SHP77 (cell line): ENCODE measurements at regions not wholly inside any gene's neighbourhood (a gene's known extent, or its start where the extent isn't known, plus 50 kb on each side); places are given as distances from the start of the nearest gene placed in this dataset.

Experiments
- DNase-seq, 2 experiments: peaks; one replicate each; lab custom pipeline; 2025; lab: John Stamatoyannopoulos, UW

DNA sequence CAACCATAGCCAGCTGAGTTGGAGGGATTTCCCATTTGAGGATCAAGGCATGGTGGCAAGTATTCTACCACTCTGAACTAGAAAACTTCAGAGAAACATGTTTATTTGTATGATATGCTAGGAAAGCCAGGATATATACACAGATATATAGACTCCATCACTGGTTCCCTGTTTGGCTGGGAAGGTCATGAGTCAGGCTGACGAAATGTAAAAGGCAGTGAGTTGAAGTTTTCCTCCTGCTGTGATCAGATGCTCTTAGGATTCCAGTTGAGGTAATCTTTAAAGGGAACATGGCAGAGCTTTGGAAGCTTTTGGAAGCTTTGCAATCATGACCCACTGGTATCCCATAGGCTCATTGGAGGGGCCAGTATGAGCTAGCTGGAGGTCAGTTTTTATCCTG is 1369.1 kb downstream of the EPHA7 start:
- DNase-seq, result no peak

DNA sequence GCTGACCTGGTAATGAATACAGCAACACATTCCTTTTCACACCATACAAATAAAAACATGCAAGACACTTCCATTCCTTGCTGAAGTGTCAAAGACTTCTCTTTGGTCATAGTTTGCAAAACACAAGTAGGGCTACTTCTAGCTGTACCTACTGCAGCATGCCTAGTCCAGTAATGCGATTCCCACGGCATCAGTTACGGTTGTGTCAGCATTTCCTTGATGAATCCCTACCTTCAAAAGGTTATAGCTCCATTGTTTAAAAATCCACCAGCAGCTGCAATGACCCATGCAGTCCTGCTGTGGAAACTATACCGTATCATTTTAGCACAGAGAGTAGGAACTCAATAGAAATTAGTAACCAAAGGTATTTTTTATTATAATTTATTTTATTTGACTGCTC is 1371.5 kb downstream of the EPHA7 start:
- peak; percentile 44 to 64 for DNase-seq

DNA sequence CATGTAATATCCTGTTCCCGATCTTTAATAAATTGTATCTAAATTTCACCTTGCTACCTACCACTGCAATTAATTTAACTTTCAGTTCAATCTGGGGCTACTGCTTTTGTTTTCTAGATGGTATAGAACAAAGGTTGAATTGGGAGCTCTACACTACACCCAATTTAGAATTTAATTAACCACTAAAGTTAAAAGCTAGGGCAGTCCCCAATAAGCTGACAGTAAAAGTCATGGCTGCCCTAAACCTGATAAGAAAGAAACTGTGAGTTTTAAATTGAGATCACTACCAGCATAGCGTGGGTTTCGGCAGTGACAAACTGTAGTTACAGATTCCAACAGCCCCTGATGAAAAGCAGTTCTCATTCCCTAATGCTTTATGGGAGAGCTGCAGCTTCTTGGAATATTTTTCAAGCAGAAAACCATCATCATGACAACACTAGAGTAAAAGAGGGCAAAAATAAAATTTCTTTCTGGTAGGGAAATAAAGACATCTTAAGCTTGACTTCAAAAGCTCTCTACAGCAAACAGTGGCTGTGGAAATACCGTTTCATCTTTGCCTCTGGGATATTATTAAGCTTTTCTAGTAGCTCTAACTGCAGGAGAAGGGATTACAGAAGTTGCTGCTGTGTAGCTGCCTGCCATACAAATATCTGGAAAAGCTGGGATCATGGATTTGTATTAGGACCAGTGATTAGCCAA is 1372.1 kb downstream of the EPHA7 start:
- DNase-seq, result peak in 1 of 2 experiments; percentile 1

DNA sequence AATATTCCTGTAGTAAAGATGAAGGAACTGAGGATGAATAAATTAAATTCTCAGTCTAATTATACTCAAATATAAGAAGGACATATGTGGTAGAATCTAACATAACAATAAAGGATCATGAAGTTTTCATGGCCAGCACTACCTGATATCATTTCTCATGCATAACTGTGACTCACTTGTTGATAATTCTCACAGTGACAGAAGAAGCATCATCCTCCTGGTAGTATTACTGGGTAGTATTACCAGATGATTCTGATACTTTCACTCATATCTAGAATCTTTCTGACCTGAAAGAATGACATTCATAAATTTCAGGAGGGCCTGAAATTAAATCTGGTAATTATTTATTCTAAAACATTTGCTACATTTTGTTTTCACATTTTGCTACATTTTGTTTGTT is 1375.0 kb downstream of the EPHA7 start:
- no peak for DNase-seq

DNA sequence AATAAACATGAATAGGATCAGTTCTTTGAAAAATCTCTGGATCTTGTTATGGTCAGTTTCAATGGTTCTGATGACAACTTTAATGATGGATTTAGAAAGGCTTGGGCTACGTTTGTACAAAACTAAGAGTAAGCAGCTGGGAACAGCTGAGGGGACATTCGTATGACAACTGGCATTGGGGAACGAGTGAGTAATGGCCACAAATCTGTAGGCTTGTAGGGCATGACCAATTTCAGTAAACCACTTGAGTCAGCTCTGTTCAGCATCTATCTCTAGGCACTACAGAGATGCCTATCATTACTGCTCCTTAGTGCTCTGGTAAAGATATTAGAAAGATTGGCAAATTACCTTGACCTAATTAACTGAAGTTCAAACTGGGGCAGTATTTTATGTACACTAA is 1375.6 kb downstream of the EPHA7 start:
- peak; percentile 89 to 92 for DNase-seq

DNA sequence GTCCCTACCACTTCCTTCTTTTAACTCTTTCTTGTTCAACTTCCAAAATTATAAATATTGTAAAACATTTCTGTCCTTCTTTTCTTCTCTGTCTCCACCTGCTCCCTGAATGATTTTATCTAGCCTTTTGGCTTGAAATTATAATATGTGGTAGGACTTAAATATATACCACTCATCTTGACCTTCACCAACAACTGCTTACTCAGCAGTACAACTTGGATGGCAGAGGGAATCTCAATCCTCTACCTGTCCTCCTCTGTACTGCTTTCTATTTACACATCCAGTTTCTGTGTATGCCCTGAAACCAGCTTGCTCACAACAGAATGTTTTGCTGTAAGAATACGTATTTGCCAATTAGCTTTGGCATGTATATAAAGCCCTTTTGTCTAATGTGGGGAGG is 1392.5 kb downstream of the EPHA7 start:
- DNase-seq, result no peak

DNA sequence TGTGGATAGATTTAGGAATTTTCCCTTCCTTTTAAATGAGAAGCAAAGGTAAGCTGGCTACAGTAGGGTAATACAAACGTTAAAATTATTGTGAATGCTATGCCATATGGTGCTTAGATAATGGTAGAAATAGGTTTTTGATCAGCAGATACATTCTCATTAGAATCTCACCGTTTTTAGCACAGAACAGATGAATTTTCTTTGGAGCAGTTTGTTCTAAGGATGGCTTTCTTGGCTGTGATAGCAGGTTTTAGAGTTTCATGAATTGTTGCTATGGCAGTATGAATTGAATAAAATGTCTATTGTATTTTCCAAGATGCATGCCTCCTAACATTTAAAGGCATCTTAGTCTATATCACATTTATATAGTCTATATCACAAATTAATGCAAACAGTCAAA is 1394.5 kb downstream of the EPHA7 start:
- no peak for DNase-seq

DNA sequence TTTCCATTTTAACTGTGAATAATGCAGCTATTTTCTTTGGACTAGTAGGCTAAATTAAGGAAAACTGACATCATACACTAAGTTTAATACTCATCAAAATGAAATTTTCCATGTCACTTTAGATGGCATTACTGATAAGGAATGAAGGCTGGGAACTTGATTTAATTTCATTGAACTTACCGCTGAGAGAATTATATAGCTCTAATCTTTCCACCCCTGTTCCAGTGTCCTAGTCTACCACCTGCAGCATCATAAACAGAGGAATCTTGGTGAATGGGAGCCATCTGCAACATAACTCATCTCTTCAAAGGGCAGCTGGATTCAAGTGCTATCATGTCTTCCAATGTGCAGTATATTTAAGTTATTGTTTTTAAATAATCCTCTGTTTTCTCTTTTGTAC is 1395.2 kb downstream of the EPHA7 start:
- DNase-seq, result peak; percentile 84 to 87

DNA sequence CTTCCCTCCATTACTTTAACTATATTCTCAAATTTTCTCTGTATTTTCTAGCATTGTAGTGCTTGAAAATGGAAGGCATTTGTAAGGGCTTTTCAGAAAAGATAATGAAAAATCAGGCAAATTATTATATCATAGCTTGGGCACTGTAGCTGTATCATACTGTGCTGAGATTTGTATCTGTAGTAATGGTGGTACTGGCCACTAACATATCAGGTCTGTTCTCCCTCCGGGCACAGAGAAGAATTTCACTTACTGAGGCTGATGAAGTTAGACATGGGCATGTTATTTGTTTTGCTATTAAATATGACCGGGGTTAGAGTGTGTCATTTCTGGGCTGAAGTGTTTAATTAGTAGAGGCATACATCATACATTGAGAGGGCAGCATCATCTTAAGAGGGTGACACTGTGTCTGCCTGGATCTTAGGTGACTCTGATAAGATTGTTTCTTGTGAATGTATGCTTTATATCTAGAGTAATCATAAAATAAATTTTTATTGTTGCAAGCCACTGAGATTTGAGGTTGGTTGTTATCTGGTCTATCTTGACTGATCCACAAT is 1395.9 kb downstream of the EPHA7 start:
- DNase-seq, result peak; percentile 78 to 81

DNA sequence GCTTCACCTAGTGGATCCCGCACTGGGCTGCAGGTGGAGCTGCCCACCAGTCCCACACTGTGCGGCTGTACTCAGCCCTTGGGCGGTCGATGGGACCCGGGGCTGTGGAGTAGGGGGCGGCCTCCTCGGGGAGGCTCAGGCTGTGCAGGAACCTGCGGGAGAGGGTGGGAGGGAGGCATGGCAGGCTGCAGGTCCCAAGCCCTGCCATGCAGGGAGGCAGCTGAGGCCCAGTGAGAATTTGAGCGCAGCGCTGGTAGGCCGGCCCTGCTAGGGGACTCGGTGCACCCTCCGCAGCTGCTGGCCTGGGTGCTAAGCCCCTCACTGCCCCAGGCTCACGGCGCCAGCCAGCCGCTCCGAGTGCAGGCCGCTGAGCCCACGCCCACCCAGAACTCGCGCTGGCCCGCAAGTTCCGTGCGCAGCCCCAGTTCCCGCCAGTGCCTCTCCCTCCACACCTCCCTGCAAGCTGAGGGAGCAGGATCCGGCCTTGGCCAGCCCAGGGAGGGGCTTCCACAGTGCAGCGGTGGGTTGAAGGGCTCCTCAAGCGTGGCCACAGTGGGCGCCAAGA is 1407.6 kb downstream of the EPHA7 start:
- no peak for DNase-seq

DNA sequence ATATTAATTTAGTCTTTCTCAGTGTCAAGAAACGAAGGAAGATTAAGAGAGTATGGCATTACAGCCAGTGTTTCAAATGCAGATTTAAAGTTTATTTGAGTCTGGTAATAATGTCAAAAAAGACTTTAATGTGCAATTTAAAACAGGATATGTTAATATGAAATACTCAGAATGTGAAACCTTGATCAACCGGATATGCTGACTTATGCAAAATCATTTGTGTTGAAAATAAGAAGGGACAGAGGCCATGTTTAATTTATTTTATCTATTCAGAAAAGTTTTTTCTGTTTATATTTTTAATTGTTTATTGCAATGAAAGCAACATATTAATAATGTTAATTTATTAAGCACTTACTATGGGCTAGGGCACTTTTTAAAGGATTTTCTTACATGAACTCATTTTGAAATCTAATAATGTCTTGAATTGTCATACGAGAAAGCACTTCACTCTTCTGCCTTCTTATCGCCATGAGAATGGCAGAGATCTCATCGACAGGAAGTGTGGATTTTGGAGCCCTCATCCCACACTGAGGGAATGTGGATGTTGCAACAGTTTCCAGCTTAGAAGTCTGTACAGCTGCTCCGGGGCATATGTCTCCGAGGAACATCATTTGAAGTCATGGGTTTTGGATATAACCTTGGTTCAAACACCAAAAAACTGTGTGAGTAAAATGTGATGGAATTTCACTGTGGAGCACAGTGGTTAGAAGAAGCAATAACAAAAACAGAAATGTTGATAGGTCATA is 1410.4 kb downstream of the EPHA7 start:
- no peak for DNase-seq

DNA sequence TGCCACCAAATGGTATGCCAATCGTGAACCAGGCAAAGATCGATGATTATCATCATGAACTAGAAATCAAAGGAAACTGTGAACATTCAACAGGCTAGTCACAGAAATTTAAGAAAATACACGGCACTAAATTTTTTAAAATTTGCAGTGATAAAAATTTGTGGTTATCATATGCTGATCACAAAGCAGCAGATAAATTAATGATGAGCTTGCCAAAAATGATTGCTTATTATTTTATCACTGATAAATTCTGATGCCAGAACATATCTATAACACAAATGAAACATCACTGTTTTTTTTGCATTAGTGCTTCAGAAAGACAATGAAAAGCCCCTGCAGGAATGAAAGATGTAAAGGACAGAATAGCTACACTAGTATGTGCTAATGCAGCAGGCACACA is 1413.2 kb upstream of the MAP3K7 start:
- DNase-seq, result no peak

DNA sequence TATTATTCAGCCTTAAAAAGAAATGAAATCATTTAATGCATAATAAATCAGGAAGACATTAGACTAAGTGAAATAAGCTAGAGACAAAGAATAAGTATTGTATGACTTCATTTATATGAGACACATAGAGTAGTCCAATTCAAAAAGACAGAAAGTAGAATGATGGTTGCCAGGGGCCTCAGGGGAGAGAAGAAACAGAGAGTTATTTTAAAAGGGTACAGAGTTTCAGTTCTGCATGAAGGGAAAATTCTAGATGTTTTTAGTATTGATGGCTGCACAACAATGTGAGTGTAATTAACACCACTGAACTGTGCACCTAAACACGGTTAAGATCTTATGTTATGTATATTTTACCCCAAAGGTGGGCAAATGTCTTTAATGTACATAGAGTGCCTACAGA is 1407.9 kb upstream of the MAP3K7 start:
- DNase-seq, result no peak

DNA sequence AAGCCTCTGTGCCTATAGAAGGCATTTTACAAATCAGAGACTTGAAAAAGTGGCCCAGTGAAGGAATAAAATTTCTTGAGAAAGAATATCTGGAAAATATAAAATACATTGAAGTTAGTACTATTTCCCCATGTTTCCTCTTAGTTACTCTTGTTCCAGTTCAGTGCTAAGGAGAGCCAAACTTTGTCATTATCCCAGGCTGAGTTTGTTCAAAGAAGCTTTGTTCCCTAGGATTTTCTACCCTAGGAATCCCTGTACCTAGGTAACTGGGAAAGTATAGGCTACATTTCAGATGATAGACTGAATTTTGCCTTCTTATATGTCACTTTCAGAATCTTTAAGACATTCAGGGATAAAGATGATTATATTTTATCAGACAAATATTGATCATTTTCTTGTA is 1395.7 kb upstream of the MAP3K7 start:
- DNase-seq, result no peak

DNA sequence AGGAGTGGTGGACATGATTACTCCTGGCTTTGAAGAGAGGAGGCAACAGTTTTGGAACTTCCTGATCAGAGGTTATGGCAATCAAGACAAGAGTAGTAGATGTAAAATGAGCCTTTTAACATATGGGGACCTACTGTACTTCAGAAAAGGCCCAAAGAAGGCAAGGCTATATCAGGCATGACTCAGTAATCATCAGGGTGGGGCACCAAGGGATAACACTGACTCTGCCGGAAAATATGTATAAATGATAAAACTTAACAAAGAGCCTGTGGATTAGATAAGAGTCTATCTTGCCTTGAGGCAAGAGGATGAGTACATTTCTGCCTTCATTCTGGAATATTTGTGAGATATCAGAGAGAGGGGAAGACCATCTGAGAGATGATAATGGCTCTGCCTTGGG is 1389.9 kb upstream of the MAP3K7 start:
- no peak for DNase-seq

DNA sequence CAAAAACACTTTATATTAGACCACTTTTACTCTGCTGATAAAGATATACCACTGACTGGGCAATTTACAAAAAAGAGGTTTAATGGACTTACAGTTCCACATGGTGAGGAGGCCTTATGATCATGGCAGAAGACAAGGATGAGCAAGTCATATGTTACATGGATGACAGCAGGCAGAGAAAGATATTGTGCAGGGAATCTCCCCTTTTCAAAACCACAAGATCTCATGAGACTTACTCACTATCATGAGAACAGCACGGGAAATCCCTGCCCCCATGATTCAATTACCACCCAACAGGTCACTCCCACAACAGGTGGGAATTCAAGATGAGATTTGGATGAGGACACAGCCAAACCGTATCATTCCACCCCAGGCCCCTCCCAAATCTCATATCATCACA is 1383.8 kb upstream of the MAP3K7 start:
- DNase-seq, result no peak

DNA sequence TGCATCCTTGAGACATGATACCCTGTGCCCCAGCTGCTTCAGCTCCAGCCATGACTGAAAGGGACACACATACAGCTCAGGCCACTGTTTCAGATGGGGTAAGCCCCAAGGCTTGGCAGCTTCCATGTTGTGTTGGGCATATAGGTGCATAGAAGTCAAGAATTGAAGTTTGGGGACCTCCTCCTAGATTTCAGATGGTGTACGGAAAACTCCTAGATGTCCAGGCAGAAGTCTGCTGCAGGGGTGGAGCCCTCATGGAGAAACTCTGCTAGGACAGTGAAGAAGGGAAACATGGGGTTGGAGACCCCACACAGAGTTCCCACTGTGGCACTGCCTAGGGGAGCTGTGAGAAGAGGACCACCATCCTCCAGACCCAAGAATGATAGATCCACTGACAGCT is 1379.0 kb upstream of the MAP3K7 start:
- no peak for DNase-seq

DNA sequence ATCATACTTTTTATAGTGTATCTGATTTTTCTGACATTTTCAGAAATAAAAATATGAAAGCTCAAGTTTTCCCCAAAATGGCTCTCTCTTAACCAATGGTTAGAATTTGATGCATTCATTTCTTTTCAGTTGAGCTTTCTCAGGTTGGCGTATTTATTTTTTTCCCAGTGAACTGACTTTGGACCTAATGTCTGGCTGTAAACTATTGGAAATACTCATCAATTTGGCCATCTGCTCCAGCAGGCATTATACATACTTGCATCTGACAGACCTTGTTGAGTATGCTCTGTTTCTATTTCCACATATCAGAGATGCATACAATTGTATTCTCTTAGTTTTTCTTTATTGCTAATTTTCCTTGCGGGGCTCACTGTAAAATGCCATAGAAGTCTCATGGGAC is 1374.8 kb upstream of the MAP3K7 start:
- no peak for DNase-seq

DNA sequence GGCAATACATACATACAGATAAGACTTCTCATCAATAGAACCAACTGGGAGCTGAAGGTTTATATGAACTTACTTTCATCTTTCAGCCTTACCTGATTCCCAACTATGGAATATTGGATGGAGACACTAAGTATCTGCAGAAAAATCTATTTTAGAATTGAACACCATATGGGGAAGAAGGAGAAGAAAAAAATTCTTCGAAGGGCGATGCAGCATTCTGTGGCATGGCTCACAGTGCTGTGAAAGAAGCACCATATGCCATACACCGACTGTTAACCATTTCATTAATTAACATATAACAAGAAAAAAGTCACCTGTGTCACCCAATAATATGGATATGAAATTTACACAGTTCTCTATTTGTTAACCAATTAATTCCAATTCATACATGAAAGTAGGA is 1374.4 kb upstream of the MAP3K7 start:
- no peak for DNase-seq

DNA sequence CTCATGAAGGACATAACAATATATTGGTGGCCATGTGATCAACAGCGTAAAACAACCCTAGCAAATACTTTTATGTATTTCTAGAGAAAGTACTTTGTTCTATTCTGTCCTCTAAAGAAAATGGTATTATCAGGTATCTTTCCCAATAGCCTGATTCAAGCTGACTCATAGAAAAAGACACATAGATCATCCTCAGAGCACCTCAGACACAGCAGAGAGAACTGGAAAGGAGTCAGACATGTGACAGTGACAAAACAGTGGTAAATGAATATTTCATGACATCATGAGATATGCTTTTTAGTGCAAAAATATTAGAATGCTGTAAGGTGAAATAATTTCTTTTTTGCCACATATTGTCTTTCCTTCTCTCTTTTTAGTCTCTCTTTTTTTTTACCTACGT is 1355.0 kb upstream of the MAP3K7 start:
- no peak for DNase-seq

DNA sequence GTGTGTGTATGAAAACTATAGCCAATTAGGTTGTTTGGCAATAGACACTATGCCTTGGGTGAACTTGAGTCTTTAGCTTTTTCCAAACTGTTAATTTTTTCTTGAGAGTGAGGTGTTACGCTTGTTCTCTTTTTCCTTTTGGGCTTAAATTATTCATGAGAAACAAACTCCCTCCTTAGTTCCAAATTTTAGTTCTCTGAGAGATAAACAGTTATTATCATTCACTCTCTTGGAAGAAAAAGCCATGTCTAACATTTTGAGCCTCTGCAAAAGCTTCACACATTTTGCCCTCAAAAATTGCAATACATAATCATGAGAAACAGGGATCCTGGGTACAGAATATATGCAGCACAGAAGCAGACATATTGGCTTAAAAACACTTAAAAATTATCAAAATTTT is 1353.9 kb upstream of the MAP3K7 start:
- no peak for DNase-seq

DNA sequence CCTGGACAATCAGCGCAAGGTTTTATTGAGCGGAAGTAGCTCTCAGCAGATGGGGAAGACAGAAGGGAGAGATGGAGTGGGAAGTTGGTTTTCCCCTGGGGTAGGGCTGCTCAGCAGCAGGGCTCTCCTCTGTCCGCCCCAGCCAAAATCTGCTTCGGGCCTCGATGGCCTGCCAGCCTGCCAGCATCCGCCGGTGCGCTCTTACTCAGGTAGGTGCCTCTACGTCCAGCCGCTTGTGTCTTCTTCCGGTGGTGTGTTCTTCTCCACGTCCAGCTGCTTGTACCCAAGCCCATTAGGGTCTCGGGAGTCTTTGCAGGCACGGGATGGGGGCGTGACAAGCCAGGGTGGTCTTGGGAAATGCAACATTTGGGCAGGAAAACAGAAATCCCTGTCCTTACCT is 1340.0 kb upstream of the MAP3K7 start:
- DNase-seq, result no peak

DNA sequence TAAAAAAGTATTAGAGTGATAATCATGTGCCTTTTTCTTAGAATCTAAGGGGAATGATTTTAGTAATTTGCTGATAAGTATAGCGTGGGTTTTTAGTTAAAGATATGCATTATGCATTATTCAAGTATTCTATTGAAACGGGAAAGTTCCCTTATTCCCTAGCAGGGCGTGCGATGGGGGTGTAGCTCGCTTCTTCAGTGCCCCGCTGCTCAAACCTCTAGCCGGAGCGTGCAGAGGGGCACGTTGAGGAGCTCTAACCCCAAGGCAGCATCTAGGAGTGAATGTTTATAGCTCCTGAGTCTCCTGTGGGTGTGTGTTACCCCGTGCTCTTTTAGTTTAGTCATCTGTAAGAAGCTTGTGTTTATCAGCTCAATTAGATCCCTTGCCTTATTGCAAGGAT is 1339.5 kb upstream of the MAP3K7 start:
- DNase-seq, result no peak
